Activated CD8-positive, alpha-beta memory T cell treated with anti-CD3 and anti-CD28 coated beads, Interleukin-2, amount 50 U/mL, for 4 hours (primary cell): ENCODE measurements at regions not wholly inside any gene's neighbourhood (a gene's known extent, or its start where the extent isn't known, plus 50 kb on each side); places are given as distances from the start of the nearest gene placed in this dataset.
"Not testable (repeated sequence)": the region's sequence is repeated elsewhere in the genome, so short reads cannot be mapped to it uniquely, and the experiment has no call there.

Source experiments
- DNase-seq: peaks from one replicate; pipeline ENCODE4 v3.0.0-alpha.2; 2020

DNA sequence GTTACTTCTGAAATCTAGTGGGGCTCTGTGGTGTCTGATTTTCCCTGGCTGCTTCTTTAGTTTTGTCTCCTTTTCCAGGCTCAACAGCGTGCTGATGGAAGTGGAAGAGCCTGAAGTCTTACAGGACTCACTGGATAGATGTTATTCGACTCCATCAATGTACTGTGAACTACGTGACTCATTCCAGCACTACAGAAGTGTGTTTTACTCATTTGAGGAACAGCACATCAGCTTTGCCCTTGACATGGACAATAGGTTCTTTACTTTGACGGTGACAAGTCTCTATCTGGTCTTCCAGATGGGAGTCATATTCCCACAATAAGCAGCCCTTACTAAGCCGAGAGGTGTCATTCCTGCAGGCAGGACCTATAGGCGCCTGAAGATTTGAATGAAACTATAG is 51.1 kb downstream of the NBPF8 start:
- DNase-seq = not testable (repeated sequence)

GRCh38 chr1:120477663-120478062 is 62.8 kb downstream of the NBPF8 start:
- not testable (repeated sequence) for DNase-seq

- not testable (repeated sequence) for DNase-seq
Measured at GRCh38 chr1:120478400-120478799, 63.6 kb downstream of the NBPF8 start.

- DNase-seq = not testable (repeated sequence)
Measured at GRCh38 chr1:120487542-120487941, 72.7 kb downstream of the NBPF8 start.

GRCh38 chr1:120489217-120489616 is 74.4 kb downstream of the NBPF8 start:
- DNase-seq = not testable (repeated sequence)

DNA sequence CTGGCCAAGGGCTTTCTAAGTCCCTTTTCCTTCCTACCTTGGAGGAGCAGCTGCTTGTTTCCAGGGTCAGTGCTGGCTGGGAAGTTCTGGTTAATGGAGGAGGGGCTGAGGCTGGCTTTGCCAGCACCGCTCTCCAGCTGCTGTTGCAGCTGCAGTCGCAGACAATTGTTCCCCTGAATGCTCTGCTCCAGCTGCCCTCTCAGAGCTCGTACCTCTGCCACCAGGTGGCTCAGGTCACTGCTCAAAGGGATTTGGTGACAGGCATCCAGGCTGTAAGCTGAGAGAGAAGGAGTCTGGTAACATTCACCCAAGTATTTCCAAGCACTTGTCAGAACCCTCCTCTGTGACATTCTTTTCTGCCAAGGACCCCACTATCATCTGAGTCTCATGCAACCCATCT is 82.3 kb downstream of the NBPF8 start:
- DNase-seq = not testable (repeated sequence)

GRCh38 chr1:120503284-120503683 is 88.4 kb downstream of the NBPF8 start:
- DNase-seq = not testable (repeated sequence)

- not testable (repeated sequence) for DNase-seq
Measured at GRCh38 chr1:120506352-120506751, 91.5 kb downstream of the NBPF8 start.

GRCh38 chr1:120508351-120508750 is 93.5 kb downstream of the NBPF8 start:
- DNase-seq = not testable (repeated sequence)

DNA sequence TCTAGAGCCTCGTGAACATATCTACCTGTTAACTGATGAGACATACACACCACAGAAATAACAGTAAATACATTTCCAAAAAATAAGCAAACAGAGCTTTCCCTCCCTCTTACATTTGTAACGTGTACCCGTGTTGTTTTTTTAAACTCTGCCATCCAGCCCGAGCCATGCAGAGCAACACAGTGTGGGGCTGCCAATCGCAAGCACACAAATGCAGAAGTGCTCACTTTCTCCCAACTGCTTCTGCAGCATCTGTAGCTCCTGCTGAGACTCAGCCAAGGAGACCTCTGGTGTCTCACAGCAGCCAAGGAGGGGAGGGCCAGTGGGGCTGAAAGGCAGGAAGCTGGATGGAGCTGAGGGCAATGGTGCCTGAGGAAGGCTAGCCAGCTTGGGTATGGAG is 94.4 kb downstream of the NBPF8 start:
- DNase-seq = not testable (repeated sequence)

DNA sequence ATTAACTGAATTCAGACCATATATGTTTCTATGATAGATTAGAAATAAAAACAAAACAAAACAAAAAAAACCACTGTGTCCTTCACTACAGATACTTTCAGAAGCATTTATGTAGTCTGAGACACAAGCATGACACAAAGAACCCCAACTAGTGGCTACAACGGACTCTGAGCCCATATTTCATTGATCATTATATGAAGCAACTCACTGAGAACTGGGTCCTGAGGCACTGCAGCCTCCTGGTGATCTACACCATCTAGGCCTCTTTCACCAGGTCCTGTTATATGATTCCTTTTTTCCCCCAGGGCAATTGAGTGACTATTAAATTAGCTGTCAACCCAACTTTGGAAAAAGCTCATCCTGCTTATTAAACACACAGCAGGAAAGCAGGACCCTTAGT is 98.3 kb downstream of the NBPF8 start:
- DNase-seq = not testable (repeated sequence)

DNA sequence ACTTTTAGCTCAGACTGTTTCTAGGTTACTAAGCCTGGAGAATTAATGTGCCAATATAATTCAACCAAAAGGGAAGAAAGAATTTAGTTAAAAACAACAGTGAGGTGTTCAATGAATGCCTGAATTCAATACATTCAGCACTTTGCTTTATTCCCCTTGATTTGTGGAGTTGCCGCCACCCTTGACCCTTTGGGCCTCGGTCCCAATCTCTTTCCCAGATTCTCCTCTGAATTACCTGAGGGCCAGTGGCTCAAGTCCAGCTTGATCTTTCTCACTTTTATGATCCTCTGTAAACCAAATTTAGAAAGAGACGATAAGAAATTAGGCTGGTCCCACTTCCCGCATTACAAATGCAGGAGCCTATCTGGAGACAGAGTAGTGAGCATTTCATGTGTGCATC is 98.7 kb downstream of the NBPF8 start:
- not testable (repeated sequence) for DNase-seq

- DNase-seq = not testable (repeated sequence)
Measured at GRCh38 chr1:120519196-120519595, 104.4 kb downstream of the NBPF8 start.

DNA sequence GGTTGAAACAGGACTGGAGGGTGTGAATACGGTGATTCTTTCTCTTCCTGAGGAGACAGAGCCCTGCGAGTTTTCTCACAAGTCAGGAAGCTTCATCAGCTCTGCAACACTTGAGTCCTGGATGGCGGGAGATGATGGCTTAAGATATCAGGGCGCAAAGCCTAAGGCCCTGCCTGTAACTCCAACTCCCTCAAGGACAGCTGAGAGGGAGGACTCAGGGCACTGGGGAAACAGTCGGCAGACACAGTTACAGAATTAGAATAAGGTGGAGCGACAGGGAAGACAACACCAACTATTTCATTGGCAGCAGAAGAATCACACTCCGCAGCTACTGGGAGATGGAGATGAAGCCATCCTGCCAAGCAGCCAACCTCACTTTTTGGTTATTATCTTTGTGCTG is 109.6 kb downstream of the NBPF8 start:
- not testable (repeated sequence) for DNase-seq

GRCh38 chr1:120525386-120525785 is 110.6 kb downstream of the NBPF8 start:
- not testable (repeated sequence) for DNase-seq

- DNase-seq = not testable (repeated sequence)
Measured at GRCh38 chr1:120529475-120530089, 114.7 kb downstream of the NBPF8 start.

- not testable (repeated sequence) for DNase-seq
Measured at GRCh38 chr1:120531455-120531854, 116.6 kb downstream of the NBPF8 start.

GRCh38 chr1:120534361-120535047 is 119.7 kb downstream of the NBPF8 start:
- DNase-seq = not testable (repeated sequence)

- not testable (repeated sequence) for DNase-seq
Measured at GRCh38 chr1:120535052-120535451, 120.2 kb downstream of the NBPF8 start.

DNA sequence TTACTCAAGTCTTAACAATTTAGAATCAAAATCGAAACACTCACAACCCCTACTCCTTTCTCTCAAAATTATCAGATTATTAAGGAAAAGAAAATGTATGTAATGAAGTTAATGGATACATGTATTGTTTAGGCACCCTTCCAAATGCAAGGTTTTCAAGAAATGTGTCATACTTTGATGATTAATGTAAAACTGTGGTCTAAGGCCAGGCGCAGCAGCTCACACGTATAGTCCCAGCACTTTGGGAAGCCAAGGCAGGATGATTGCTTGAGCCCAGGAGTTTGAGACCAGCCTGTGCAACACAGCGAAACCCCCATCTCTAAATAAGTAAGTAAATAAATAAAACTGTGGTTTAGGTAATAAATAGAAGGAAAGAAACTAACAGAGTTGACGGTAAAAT is 126.6 kb downstream of the NBPF8 start:
- DNase-seq = not testable (repeated sequence)

DNA sequence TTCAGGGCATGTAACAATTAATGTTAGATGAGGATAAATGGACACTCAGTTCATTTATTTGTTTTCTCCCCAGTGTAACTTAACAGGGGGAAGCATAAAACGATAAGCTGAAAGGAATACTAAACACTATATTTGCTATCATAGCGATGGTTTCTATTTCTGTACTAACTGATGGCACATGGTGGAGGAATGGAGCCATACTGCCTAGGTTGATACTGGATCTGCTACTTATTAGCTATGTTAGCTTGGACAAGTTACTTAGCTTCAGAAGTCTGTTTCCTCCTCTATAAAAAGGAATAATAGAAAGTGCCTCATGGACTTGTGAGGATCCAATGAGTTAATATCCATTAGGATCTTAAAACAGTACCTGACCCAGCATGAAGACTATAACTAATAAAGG is 127.5 kb downstream of the NBPF8 start:
- not testable (repeated sequence) for DNase-seq

GRCh38 chr1:120542940-120543339 is 128.1 kb downstream of the NBPF8 start:
- DNase-seq = not testable (repeated sequence)

GRCh38 chr1:120544434-120544833 is 129.6 kb downstream of the NBPF8 start:
- DNase-seq = peak; percentile 87

DNA sequence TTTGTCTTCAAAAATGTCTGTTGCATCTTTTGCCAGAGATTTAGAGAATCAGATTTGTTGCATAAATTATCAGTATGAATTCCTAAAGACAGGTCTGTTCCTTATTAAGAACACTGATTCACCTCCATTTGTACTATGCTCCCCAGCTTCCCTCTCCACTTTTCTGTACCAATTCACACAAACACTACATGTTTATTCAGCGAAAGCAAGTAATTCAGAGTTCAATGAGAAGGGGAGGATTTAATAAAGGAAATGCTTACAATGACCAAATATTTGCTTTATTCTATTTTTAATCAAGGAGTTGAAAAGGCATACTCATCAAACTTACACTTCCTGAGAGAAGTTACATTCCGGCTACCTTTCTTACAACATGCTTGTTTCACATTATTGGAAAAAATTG is 135.5 kb downstream of the NBPF8 start:
- DNase-seq = not testable (repeated sequence)
